ENCODE measurements at regions not wholly inside any gene's neighbourhood (a gene's known extent, or its start where the extent isn't known, plus 50 kb on each side); places are given as distances from the start of the nearest gene placed in this dataset.

DNA sequence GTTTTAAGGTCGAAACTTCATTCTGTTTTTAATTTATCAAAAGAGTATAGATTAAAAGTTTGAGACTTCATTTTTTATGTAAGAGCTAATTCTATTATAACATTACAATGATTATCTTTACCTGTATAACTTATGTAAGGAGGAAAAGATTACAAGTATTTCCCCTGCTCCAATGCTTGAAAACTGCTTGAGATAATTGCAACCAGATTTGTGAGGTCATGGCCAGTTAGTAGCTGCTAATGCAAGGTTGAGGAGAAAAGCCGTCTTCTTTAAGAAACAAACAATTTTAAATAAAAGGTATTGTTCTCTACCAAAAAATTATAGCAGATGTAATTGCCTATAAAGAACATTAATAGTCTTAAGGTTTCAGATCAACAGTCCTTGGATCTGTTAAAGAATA, 208.3 kb upstream of the UBE2E2 start:
- Histone ChIP-seq H4K20me1 (replicated peaks; ENCODE audit: control insufficient read depth, extremely low read depth, insufficient read depth, low read length) (no peaks in the 10 kb centered on the region), H3K9me3 (replicated peaks; ENCODE audit: control insufficient read depth, insufficient read depth, low read length) (no peaks in the 10 kb centered on the region), H2AFZ (ENCODE audit: low read depth, low read length) (no peak overlapping the region), H3K4me1 (ENCODE audit: control insufficient read depth, extremely low read depth, insufficient read depth, low read length) (no peaks in the 10 kb centered on the region), H3K36me3 (ENCODE audit: control insufficient read depth in 2 of 2, extremely low read depth in 1 of 2, insufficient read depth in 2 of 2, low read length in 2 of 2) (no peaks in the 10 kb centered on the region), H3K9me1 (replicated peaks; ENCODE audit: control insufficient read depth, extremely low read depth, insufficient read depth, low read length) (no peaks in the 10 kb centered on the region), H3K9ac (replicated peaks; ENCODE audit: extremely low read depth, insufficient read depth, low read length) (no peak overlapping the region), H3K27ac (ENCODE audit: insufficient read depth, low read depth, low read length) (no peak overlapping the region), H3K27me3 (ENCODE audit: control insufficient read depth in 2 of 2, insufficient read depth in 2 of 2, low read length in 2 of 2) (no peaks in the 10 kb centered on the region), H3K4me2 (ENCODE audit: insufficient read depth, low read length) (no peak overlapping the region), H3K79me2 (ENCODE audit: control insufficient read depth, insufficient read depth, low read length) (no peaks in the 10 kb centered on the region), H3K4me3 (replicated peaks in 1 of 3; ENCODE audit: insufficient read depth in 1 of 3, low read depth in 1 of 3, low read length in 3 of 3) (no peak overlapping the region)
- DNase-seq (ENCODE audit: low read depth, low spot score) (no peak), FAIRE-seq (no peak)
- intact Hi-C loops (cut with micrococcal nuclease): no loop called here
- BruUV-seq (replicated peaks): no TSS peak
- no peak for TF ChIP-seq EZH2 (IDR thresholded peaks at IDR 0.05; ENCODE audit: borderline replicate concordance, low read depth, low read length, severe bottlenecking)
- TF ChIP-seq CTCF (IDR thresholded peaks at IDR 0.05; ENCODE audit: extremely low read depth in 1 of 2, insufficient read depth in 1 of 2, low read depth in 1 of 2, low read length in 2 of 2): no peak
- dilution Hi-C loops (cut with MboI; ENCODE audit: extremely low pct_ligation_motif_present, low sequenced_read_pairs): no loop called here
- POLR2A ChIA-PET: interaction anchor here (0.7 kb wide), 1 partner anchor 741 kb away, joined by 3 read pairs; no protein-coding TSS in a partner anchor
- CTCF ChIA-PET: interaction anchor here (0.8 to 1.7 kb wide), 2 partner anchors 9 to 11 kb away, joined by 4 to 5 read pairs; no protein-coding TSS in a partner anchor

DNA sequence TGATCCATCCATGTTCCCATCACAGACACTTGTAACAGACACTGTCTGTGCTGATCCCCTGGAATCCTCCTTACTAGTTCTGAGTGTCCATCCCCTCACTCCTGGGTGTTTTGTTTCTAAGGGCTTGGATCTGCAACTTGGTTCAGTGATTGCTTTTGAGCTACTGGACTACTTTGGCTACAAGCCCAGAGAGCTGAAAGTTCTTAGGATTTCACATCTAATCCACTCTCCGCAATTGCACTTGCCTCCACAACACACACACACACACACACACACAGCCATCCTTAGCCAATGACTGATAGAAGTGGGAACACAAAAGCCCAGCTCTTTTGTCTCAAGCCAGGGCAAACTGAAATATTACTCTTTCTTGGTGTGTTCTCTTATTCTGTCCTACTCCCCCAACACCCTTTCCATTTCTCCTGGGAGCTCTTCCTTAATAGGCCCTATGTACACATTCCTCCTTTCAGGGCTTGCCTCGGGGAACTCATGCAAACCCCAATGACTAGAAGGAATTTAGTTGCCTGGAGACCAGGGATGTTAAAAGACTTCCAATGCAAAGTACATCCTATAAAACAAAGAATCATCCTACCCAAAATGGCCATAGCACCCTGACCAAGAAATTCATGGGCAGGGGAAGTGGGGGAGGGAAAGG, 206.1 kb upstream of the UBE2E2 start:
- no peaks in the 10 kb centered on the region for H3K79me2 ChIP-seq (ENCODE audit: control insufficient read depth, insufficient read depth, low read length)
- H3K4me1 ChIP-seq (ENCODE audit: control insufficient read depth, extremely low read depth, insufficient read depth, low read length): no peaks in the 10 kb centered on the region
- no peaks in the 10 kb centered on the region for H3K9me3 ChIP-seq (replicated peaks; ENCODE audit: control insufficient read depth, insufficient read depth, low read length)
- no peaks in the 10 kb centered on the region for H3K9me1 ChIP-seq (replicated peaks; ENCODE audit: control insufficient read depth, extremely low read depth, insufficient read depth, low read length)
- H3K4me2 ChIP-seq (ENCODE audit: insufficient read depth, low read length): no peak overlapping the region
- H3K27ac ChIP-seq (ENCODE audit: insufficient read depth, low read depth, low read length): no peak overlapping the region
- H4K20me1 ChIP-seq (replicated peaks; ENCODE audit: control insufficient read depth, extremely low read depth, insufficient read depth, low read length): no peaks in the 10 kb centered on the region
- H2AFZ ChIP-seq (ENCODE audit: low read depth, low read length): no peak overlapping the region
- FAIRE-seq (no peak), DNase-seq (ENCODE audit: low read depth, low spot score) (no peak)
- POLR2A ChIA-PET: no interaction called here
- BruUV-seq (replicated peaks): no TSS peak
- intact Hi-C loops (cut with micrococcal nuclease): no loop called here
- H3K27me3 ChIP-seq (ENCODE audit: control insufficient read depth in 2 of 2, insufficient read depth in 2 of 2, low read length in 2 of 2): no peaks in the 10 kb centered on the region
- H3K9ac ChIP-seq (replicated peaks; ENCODE audit: extremely low read depth, insufficient read depth, low read length): no peak overlapping the region
- TF ChIP-seq POLR2A (IDR thresholded peaks at IDR 0.05; ENCODE audit: low read depth, low read length): no peak
- no peak for TF ChIP-seq JUN (IDR thresholded peaks at IDR 0.05; ENCODE audit: borderline replicate concordance, insufficient read depth, insufficient read length, low read depth)
- TF ChIP-seq CTCF (IDR thresholded peaks at IDR 0.05; ENCODE audit: extremely low read depth in 1 of 2, insufficient read depth in 1 of 2, low read depth in 1 of 2, low read length in 2 of 2): no peak
- TF ChIP-seq GATA2 (IDR thresholded peaks at IDR 0.05; ENCODE audit: insufficient read depth, insufficient read length, low read depth, low read length): no peak
- TF ChIP-seq, protein P1, sequence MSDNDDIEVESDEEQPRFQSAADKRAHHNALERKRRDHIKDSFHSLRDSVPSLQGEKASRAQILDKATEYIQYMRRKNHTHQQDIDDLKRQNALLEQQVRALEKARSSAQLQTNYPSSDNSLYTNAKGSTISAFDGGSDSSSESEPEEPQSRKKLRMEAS (IDR thresholded peaks at IDR 0.05; ENCODE audit: insufficient read depth, insufficient read length): no peak
- TF ChIP-seq MYC (IDR thresholded peaks at IDR 0.05; ENCODE audit: low read depth, low read length): no peak
- TF ChIP-seq POLR2AphosphoS5 (IDR thresholded peaks at IDR 0.05; ENCODE audit: insufficient read depth, low read depth, low read length): no peak
- TF ChIP-seq EZH2 (IDR thresholded peaks at IDR 0.05; ENCODE audit: borderline replicate concordance, low read depth, low read length, severe bottlenecking): no peak
- no peak for TF ChIP-seq FOS (IDR thresholded peaks at IDR 0.05; ENCODE audit: borderline replicate concordance, insufficient read depth, low read length)
- dilution Hi-C loops (cut with MboI; ENCODE audit: extremely low pct_ligation_motif_present, low sequenced_read_pairs): no loop called here
- CTCF ChIA-PET: interaction anchor here (1.4 kb wide), 1 partner anchor 9 kb away, joined by 3 read pairs; no protein-coding TSS in a partner anchor
- H3K36me3 ChIP-seq (ENCODE audit: control insufficient read depth in 2 of 2, extremely low read depth in 1 of 2, insufficient read depth in 2 of 2, low read length in 2 of 2): no peaks in the 10 kb centered on the region
- H3K4me3 ChIP-seq (replicated peaks in 1 of 3; ENCODE audit: insufficient read depth in 1 of 3, low read depth in 1 of 3, low read length in 3 of 3): no peak overlapping the region

Measured in endothelial cell of umbilical vein (primary cell).